GM18951 (cell line): ENCODE measurements at regions not wholly inside any gene's neighbourhood (a gene's known extent, or its start where the extent isn't known, plus 50 kb on each side); places are given as distances from the start of the nearest gene placed in this dataset.

Experiments used
- POLR2A ChIP-seq: IDR thresholded peaks from 4 replicates; pipeline ENCODE4 v1.6.1; 2011; ENCODE audit warnings: mild to moderate bottlenecking; ENCODE audit not compliant: insufficient read length, insufficient read depth; ENCODE audit errors: extremely low read depth
- in situ Hi-C: fragments of 300-500 bp; cut with MboI; formaldehyde crosslinking; loops from one replicate; pipeline ENCODE4 v1.12.0; 2022; ENCODE audit warnings: low sequenced_read_pairs, mixed read lengths, inconsistent platforms; ENCODE audit not compliant: unreplicated experiment

DNA sequence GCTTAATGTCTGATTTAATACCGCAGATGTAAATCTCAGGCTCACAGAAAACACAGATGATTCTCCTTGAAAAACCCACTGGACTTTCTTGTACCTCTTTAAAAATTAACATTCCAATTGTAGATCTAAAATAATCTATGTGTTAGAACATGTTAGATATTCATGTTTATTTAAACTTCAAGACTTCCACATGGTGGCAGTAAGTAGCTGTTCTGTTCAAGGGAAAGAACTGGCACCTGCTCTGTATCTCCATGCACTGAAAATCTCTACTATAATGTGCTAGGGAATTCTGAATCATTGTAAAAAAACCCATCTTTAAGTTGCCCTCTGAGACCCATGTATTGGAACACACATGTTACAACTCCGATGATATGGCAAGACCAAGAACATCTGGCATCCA, 366.9 kb downstream of the DMRTA1 start:
- in situ Hi-C loops = no loop called here
- no peak for TF ChIP-seq POLR2A

DNA sequence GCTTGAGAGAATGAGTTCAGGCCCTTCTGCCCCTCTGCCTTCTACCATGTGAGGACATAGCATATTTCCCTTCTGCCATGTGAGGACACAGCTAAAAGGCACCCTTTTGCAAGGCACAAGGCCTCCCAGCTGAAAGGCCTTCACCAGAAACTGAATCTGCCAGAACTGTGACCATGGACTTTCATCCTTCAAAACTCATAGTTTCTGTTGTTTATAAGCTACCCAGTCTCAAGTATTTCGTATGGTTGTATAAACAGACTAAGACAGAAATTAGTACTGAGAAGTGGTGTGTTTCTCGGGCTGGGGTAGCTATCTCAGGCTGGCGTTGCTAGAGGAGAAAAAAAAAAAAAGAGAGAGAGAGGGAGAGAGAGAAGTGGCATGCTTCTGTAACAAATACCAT, 368.6 kb downstream of the DMRTA1 start:
- in situ Hi-C loops = no loop called here

DNA sequence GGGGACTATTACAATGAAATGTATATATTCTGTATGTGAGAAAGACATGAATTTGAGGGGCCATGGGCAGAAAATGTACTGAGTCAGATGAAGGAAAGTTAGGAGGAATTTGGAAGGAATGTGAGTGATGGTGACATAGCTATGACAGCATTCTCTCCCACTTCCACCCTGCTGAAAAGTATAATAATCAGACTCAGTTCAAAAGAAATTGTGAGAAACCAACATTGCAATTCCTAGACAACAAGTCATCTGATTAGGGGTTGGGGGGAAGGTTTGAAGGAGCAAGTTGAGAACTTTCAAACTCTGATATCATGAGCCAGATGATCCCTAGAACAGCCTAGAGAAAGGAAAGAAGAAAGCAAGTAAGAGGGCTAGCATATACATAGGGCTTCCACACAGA, 370.6 kb downstream of the DMRTA1 start:
- in situ Hi-C loops = no loop called here
- TF ChIP-seq POLR2A = no peak

More for the DNA sequence above, 368.6 kb downstream of the DMRTA1 start:
- TF ChIP-seq POLR2A = no peak

DNA sequence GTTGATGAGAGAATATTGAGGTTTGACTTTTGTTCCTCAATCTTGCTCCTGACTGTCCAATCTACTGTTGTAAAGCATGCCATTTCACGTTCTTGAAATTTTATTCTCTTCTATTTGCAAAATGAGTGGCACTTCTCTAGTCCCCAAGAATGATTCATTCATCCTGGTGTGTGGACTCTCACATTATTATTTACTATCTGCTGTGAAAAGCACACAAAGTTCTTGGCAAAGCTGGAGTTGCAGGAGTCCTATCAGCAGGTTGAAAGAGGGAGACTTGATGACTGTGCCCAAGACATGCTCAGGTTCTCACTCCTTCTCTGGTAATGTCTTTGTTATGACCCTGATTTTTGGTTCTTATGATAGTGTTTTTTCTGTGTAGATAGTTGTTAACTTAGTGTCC, 382.6 kb downstream of the DMRTA1 start:
- in situ Hi-C loops = no loop called here
- no peak for TF ChIP-seq POLR2A

DNA sequence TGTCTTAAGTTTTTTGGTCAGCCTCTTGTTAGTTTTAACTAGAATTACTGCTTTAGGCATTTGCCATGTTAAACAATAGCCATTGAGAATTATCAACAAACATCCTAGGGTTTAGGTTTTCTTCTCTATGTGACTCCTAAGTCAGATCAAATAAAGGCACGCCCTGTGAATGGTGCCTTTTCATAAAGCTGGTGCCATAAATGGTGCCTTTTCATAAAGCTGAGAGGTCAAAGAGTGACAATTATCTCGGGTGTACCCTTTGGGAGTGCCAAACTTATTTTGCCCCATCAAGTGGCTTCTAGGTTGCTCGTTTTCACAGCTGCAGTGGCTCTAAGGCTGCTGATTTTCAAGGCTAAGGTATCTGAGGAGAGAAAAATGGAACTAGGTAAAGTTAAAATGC, 391.6 kb downstream of the DMRTA1 start:
- in situ Hi-C loops = no loop called here
- TF ChIP-seq POLR2A = no peak

DNA sequence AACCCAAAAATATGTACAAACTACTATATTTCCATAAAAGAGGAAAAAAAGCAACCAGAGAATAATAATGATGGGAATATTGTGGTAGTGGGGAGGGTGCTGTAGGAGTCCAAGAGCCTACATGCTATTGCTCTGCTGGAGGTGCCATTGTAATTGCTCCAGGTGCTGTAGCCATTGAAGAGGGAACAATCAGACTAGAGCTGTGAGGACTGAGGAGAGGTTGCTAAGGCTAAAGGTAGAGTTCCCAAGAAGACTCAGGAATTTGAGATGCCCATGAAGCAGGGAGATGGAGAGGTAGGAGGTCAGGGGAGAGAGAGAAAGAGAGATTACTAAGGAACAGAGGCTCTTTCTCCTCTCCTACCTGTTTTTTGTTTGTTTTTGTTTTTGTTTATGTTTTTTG, 394.0 kb downstream of the DMRTA1 start:
- no peak for TF ChIP-seq POLR2A
- in situ Hi-C loops = loop anchor here (10.0 kb wide), 1 partner anchor 456 kb away; no protein-coding TSS in a partner anchor

DNA sequence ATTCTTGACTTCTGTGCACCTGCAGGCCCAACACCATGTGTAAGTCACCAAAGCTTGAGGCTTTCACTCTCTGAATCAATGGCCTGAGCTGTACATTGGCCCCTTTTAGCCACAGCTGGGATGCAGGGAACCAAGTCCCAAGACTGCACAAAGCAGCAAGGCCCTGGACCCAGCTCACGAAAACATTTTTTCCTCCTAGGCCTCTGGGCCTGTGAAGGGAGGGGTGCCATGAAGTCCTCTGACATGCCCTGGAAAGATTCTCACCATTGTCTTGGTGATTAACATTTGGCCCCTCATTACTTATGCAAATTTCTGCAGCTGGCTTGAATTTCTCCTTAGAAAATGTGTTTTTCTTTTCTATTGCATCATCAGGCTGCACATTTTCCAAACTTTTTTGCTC, 398.6 kb downstream of the DMRTA1 start:
- in situ Hi-C loops = loop anchor here (10.0 kb wide), 1 partner anchor 460 kb away; no protein-coding TSS in a partner anchor

DNA sequence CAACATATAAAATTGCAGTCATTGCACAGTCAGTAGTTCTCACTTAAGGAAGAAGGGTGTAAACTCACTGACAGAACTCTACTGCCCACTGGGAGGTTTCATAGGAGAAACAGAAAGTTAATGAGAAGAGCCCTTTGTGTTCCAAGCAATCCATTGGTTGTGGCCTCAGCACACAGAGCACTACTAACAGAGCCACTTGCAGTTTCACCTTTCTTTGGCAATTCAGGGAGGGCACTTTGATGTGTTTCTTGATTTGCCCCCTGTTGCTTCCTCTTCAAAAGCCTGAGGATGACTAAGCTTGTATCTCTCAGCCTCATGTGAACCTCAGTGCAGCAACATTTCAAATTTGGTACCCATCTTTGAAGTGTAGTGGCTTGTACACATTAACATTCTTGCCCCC, 409.4 kb downstream of the DMRTA1 start:
- no peak for TF ChIP-seq POLR2A
- in situ Hi-C loops = no loop called here

DNA sequence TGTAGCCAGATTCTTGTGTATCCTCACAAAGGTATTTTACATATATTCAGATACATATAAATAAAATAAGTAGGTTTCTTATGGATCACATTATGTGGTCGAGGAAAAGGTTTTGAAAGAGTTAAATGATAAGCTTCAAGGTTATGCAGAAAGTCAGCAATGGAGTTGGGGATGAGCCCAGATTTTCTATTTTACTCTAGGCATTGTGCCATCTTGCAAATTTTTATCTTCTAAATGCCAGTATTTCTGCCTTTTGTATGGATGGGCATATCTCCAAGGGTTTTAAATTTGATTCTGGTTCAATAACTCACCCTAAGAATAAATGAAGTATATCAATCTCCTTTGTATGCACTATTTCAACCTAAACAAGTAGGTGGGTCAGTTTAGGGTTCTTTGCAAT, 410.7 kb downstream of the DMRTA1 start:
- TF ChIP-seq POLR2A = no peak
- in situ Hi-C loops = no loop called here

DNA sequence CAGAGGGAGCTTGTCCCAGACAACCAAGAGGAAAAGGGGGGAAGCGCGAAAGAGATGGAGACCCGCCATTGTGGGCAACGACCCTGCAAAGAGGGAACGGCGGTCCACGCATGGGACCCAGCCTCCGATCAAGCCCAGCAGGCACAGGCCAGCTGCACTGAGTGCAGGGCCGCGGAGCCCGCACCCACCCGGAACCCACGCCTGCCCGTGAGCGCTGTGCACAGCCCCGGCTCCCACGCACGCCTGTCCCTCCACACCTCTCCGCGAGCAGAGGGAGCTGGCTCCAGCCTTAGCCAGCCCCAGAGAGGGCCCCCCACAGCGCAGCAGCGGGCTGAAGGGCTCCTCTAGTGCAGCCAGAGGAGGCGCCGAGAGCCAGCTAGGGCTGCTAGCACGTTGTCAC, 416.5 kb downstream of the DMRTA1 start:
- TF ChIP-seq POLR2A = no peak
- in situ Hi-C loops = no loop called here

DNA sequence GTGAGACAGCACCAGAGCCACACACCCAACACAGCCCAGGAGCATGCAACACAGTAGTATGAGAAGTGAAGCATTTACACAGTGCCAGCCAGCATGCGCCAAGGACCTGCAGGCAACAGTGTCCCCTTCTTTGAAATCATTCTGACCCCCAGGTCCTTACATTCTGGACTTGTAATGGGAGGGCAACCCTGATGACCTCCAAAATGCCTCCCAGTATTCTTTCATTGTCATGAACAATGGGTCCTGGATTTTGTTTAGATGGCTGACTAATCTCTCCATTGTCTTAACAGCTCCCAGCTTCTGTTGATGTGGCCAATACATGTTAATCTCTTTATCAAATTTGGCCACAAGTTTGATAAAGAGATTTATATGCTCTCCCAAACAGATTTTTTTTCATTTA, 417.1 kb downstream of the DMRTA1 start:
- TF ChIP-seq POLR2A = no peak
- in situ Hi-C loops = no loop called here

DNA sequence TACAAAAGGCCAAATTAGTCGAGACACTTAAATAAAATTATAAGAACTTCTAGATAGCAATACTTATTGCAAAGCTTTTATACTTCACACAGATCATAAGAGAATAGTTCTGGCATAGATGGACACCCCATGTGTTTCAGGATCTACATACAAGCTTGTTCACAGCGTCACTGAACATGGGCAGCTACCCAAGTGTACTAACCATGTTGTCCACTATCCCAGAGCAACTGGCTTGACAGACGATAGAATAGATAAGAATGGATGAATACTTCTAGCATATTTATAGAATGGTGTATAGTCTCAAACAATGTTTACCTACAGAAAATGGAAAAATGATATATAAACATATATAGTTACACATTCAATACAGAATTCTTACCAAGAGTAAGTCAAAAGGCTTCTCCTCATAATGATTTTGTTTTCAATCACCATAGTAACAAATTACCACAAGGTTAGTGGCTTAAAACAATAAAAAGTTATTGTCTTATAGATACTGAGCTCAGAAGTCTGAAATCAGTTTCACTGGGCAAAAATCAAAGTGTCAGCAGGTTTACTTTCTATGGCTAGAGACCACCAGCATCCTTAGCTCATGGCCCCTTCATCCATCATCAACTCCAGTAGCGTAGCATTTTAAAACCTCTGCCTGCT, 446.7 kb downstream of the DMRTA1 start:
- TF ChIP-seq POLR2A = no peak
- in situ Hi-C loops = no loop called here

DNA sequence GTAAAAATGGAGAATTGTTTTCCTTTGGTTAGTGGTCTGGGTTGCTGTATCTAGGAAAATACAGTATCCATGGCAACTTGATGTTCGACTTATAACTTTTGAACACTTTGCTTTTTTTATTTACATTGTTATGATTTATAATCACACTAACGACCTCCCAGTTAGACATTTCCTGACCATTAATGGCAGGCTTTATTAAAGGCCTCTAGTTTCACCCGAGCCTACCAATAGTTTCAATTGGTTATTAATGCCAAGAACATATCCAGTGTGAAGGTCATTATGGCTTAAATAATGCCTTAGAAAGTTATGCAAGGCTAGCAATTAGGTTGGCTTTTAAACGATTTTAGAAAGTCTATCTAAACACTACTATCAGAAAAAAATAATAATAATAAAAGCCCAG, 452.0 kb downstream of the DMRTA1 start:
- in situ Hi-C loops = no loop called here
- no peak for TF ChIP-seq POLR2A

DNA sequence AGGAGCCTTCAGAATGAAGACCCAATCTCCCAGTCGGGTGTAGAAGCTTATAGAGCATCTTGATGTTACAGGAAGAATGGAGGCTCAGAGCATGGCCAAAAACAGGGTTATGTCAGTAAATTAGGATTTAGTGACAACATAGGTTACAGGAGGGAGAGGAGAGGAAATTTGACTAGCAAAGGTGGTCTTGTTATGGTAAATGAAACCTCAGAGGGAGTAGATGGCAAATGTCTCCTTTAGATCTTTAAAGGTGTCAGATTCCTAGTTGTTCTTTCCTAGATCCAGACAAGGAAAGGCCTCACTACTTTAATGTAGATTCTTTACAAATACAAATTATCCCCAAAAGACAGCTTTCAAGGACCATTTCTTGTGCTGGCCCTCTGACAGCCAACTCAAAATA, 465.0 kb downstream of the DMRTA1 start:
- in situ Hi-C loops = no loop called here
- no peak for TF ChIP-seq POLR2A

DNA sequence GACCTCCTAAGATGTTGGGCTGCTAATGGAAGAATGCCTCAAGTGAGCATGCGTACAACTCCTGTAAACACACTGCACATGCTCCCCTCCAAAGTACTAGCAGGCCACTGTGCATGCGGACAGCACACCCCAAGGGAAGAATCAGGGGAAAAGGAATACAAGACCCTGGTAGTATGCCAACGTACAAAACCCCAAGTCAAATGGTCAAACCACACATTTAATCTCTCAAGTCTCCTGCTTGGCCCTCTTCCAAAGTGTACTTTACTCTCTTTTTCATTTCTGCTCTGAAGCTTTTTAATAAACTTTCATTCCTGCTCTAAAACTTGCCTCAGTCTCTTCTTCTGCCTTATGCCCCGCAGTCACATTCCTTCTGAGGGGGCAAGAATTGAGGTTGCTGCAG, 466.4 kb downstream of the DMRTA1 start:
- TF ChIP-seq POLR2A = no peak
- in situ Hi-C loops = no loop called here
